Keratinocyte (primary cell): ENCODE measurements at regions not wholly inside any gene's neighbourhood (a gene's known extent, or its start where the extent isn't known, plus 50 kb on each side); places are given as distances from the start of the nearest gene placed in this dataset.

ENCODE experiments used
- DNase-seq: peaks from one replicate; pipeline ENCODE4 v3.0.0-alpha.2; 2011; ENCODE audit warnings: low read depth, missing footprints, low spot score
- FAIRE-seq: peaks from 2 replicates; lab custom pipeline; 2011; peaks lifted over from hg19 to GRCh38; lab: Jason Lieb, UNC
- H2AFZ ChIP-seq: 2 replicates; pipeline ENCODE4 v1.6.0; 2012; ENCODE audit warnings: low read length, control low read depth, inconsistent platforms; ENCODE audit not compliant: control insufficient read depth
- H3K27ac ChIP-seq: 2 replicates; pipeline ENCODE4 v1.5.1; 2011; ENCODE audit warnings: low read length; ENCODE audit not compliant: control insufficient read depth, insufficient read depth
- H3K27me3 ChIP-seq: 3 replicates; pipeline ENCODE4 v1.6.0; 2011; ENCODE audit warnings: low read length; ENCODE audit not compliant: control insufficient read depth, insufficient read depth; ENCODE audit errors: extremely low read depth
- H3K36me3 ChIP-seq, 2 experiments: 2 replicates in 1 of 2; 3 replicates in 1 of 2; pipeline ENCODE4 v1.5.1; 2011; ENCODE audit warnings: low read length in 2 of 2, mild to moderate bottlenecking in 1 of 2; ENCODE audit not compliant: control insufficient read depth in 2 of 2, insufficient read depth in 2 of 2; ENCODE audit errors: extremely low read depth in 1 of 2
- H3K4me1 ChIP-seq: 3 replicates; pipeline ENCODE4 v1.5.1; 2011; ENCODE audit warnings: low read length; ENCODE audit not compliant: control insufficient read depth, insufficient read depth; ENCODE audit errors: extremely low read depth
- H3K4me2 ChIP-seq: 3 replicates; pipeline ENCODE4 v1.6.0; 2011; ENCODE audit warnings: low read depth, low read length; ENCODE audit not compliant: control insufficient read depth, insufficient read depth; ENCODE audit errors: extremely low read depth
- H3K4me3 ChIP-seq, 3 experiments: fragments of 200-600 bp in 1 of 3; sonication (generic) in 1 of 3; 2 replicates in 2 of 3; 3 replicates in 1 of 3; pipeline ENCODE4 v1.5.1; 2011 to 2016; ENCODE audit warnings: low read length in 3 of 3, mild to moderate bottlenecking in 3 of 3, control low read depth in 2 of 3, inconsistent platforms in 1 of 3, low read depth in 1 of 3, mixed read lengths in 1 of 3, mixed run types in 1 of 3, moderate library complexity in 1 of 3; ENCODE audit not compliant: control insufficient read depth in 2 of 3, insufficient read depth in 2 of 3; ENCODE audit errors: extremely low read depth in 1 of 3
- H3K79me2 ChIP-seq: 2 replicates; pipeline ENCODE4 v1.6.0; 2012; ENCODE audit warnings: low read length; ENCODE audit not compliant: control insufficient read depth, insufficient read depth
- H3K9ac ChIP-seq: 3 replicates; pipeline ENCODE4 v1.6.0; 2011; ENCODE audit warnings: low read length; ENCODE audit not compliant: control insufficient read depth, insufficient read depth; ENCODE audit errors: extremely low read depth
- H3K9me1 ChIP-seq: 3 replicates; pipeline ENCODE4 v1.6.0; 2011; ENCODE audit warnings: low read length; ENCODE audit not compliant: control insufficient read depth, insufficient read depth; ENCODE audit errors: extremely low read depth
- H3K9me3 ChIP-seq: 2 replicates; pipeline ENCODE4 v1.5.1; 2012; ENCODE audit warnings: low read depth, low read length; ENCODE audit not compliant: control insufficient read depth
- H4K20me1 ChIP-seq: 3 replicates; pipeline ENCODE4 v1.6.0; 2011; ENCODE audit warnings: low read length; ENCODE audit not compliant: control insufficient read depth, insufficient read depth; ENCODE audit errors: extremely low read depth
- CTCF ChIP-seq, 3 experiments: IDR thresholded peaks in 1 of 3; conservative IDR thresholded peaks in 1 of 3; optimal IDR thresholded peaks in 1 of 3; 2 replicates in 2 of 3; 3 replicates in 1 of 3; pipeline versions ENCODE3 to v1.5.1; 2011; ENCODE audit warnings: low read length in 3 of 3, mild to moderate bottlenecking in 3 of 3, moderate library complexity in 2 of 3, control low read depth in 1 of 3, inconsistent platforms in 1 of 3; ENCODE audit not compliant: insufficient read depth in 2 of 3; ENCODE audit errors: extremely low read depth in 1 of 3
- EZH2 ChIP-seq: IDR thresholded peaks from one replicate; pipeline ENCODE4 v1.6.1; 2012; ENCODE audit warnings: inconsistent platforms, mild to moderate bottlenecking, low read length, moderate library complexity
- dilution Hi-C: fragments of 300-500 bp; cut with MboI; formaldehyde crosslinking; loops from one replicate; pipeline ENCODE4 v1.7.0; 2020; ENCODE audit warnings: low sequenced_read_pairs; ENCODE audit not compliant: extremely low pct_ligation_motif_present

- H3K79me2 ChIP-seq, result no peaks in the 10 kb centered on the region
- no peaks in the 10 kb centered on the region for H3K36me3 ChIP-seq
- no peaks in the 10 kb centered on the region for H4K20me1 ChIP-seq
- H2AFZ ChIP-seq, result no peak overlapping the region
- H3K4me1 ChIP-seq, result peaks cover 13% of the 10 kb centered on the region
- no peak overlapping the region for H3K4me3 ChIP-seq
- H3K9ac ChIP-seq, result no peak overlapping the region
- H3K27me3 ChIP-seq, result no peaks in the 10 kb centered on the region
- no peak overlapping the region for H3K4me2 ChIP-seq
- FAIRE-seq (no peak), DNase-seq (no peak)
- no peak for TF ChIP-seq EZH2
- TF ChIP-seq CTCF (optimal IDR thresholded peaks at IDR 0.05 in 1 of 3, IDR thresholded peaks at IDR 0.05 in 1 of 3, conservative IDR thresholded peaks at IDR 0.05 in 1 of 3; ENCODE audit: extremely low read depth in 1 of 3, insufficient read depth in 2 of 3, low read length in 3 of 3), result no peak
- dilution Hi-C loops, result no loop called here
- H3K9me3 ChIP-seq, result no peaks in the 10 kb centered on the region
- no peaks in the 10 kb centered on the region for H3K9me1 ChIP-seq
- no peak overlapping the region for H3K27ac ChIP-seq
Observed at GRCh38 chr14:97527993-97528392, 730.8 kb downstream of the VRK1 start.

DNA sequence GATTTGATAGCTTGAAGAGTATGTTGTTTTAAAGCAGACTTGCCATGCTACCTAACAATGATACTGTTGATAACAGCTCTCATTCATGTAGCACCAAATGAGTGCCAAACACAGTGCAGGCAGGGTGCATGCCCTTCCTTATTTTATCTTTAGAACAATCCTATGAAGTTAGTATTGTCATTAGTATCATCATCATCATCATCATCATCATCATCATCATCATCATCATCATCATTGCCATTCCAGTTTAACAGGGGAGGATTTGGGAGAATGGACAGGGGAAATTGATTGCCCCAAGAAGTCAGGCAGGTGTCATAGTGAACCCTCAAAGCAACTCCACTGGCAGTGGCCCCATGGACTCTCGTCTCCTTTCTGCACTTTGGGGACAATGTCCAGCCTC is 734.9 kb downstream of the VRK1 start:
- H3K9me3 ChIP-seq, result no peaks in the 10 kb centered on the region
- H3K27me3 ChIP-seq, result no peaks in the 10 kb centered on the region
- no peak for TF ChIP-seq CTCF (optimal IDR thresholded peaks at IDR 0.05 in 1 of 3, IDR thresholded peaks at IDR 0.05 in 1 of 3, conservative IDR thresholded peaks at IDR 0.05 in 1 of 3; ENCODE audit: extremely low read depth in 1 of 3, insufficient read depth in 2 of 3, low read length in 3 of 3)
- no peak for TF ChIP-seq EZH2
- no peaks in the 10 kb centered on the region for H3K9me1 ChIP-seq
- no peak overlapping the region for H2AFZ ChIP-seq
- no peak for DNase-seq
- H4K20me1 ChIP-seq, result no peaks in the 10 kb centered on the region
- H3K79me2 ChIP-seq, result no peaks in the 10 kb centered on the region
- no peak overlapping the region for H3K9ac ChIP-seq
- dilution Hi-C loops, result no loop called here
- no peaks in the 10 kb centered on the region for H3K36me3 ChIP-seq
- H3K4me2 ChIP-seq, result no peak overlapping the region
- no peak overlapping the region for H3K4me3 ChIP-seq
- no peaks in the 10 kb centered on the region for H3K4me1 ChIP-seq
- no peak overlapping the region for H3K27ac ChIP-seq
- FAIRE-seq, result no peak
